ENCODE measurements at regions not wholly inside any gene's neighbourhood (a gene's known extent, or its start where the extent isn't known, plus 50 kb on each side); places are given as distances from the start of the nearest gene placed in this dataset.

GRCh38 chr2:220842901-220843665, 729.0 kb downstream of the EPHA4 start:
- DNase-seq (ENCODE audit: low spot score) = no peak

- DNase-seq (ENCODE audit: low spot score) = no peak
These were observed 726.3 kb downstream of the EPHA4 start for GRCh38 chr2:220845766-220846273.

- peak; percentile 28 for DNase-seq (ENCODE audit: low spot score)
These were observed 725.1 kb downstream of the EPHA4 start for GRCh38 chr2:220847006-220847405.

- DNase-seq (ENCODE audit: low spot score) = peak; percentile 63
These were observed 724.5 kb downstream of the EPHA4 start for GRCh38 chr2:220847589-220847988.

- no peak for DNase-seq (ENCODE audit: low spot score)
These were observed 722.7 kb downstream of the EPHA4 start for GRCh38 chr2:220849433-220849832.

- DNase-seq (ENCODE audit: low spot score) = no peak
These were observed 722.0 kb downstream of the EPHA4 start for GRCh38 chr2:220850116-220850515.

- no peak for DNase-seq (ENCODE audit: low spot score)
These were observed 716.8 kb downstream of the EPHA4 start for GRCh38 chr2:220855296-220855695.

- no peak for DNase-seq (ENCODE audit: low spot score)
These were observed 715.6 kb downstream of the EPHA4 start for GRCh38 chr2:220856486-220856885.

GRCh38 chr2:220857368-220857767, 714.7 kb downstream of the EPHA4 start:
- peak; percentile 76 for DNase-seq (ENCODE audit: low spot score)

- DNase-seq (ENCODE audit: low spot score) = no peak
These were observed 714.0 kb downstream of the EPHA4 start for GRCh38 chr2:220858101-220858500.

GRCh38 chr2:220871909-220872308, 700.2 kb downstream of the EPHA4 start:
- no peak for DNase-seq (ENCODE audit: low spot score)

GRCh38 chr2:220876080-220876824, 695.9 kb downstream of the EPHA4 start:
- DNase-seq (ENCODE audit: low spot score) = no peak

- no peak for DNase-seq (ENCODE audit: low spot score)
These were observed 694.6 kb downstream of the EPHA4 start for GRCh38 chr2:220877491-220877890.

- DNase-seq (ENCODE audit: low spot score) = no peak
These were observed 694.2 kb downstream of the EPHA4 start for GRCh38 chr2:220877897-220878296.

GRCh38 chr2:220880623-220881596, 691.2 kb downstream of the EPHA4 start:
- DNase-seq (ENCODE audit: low spot score) = peak; percentile 23

- no peak for DNase-seq (ENCODE audit: low spot score)
These were observed 689.6 kb downstream of the EPHA4 start for GRCh38 chr2:220882507-220882906.

- no peak for DNase-seq (ENCODE audit: low spot score)
These were observed 686.5 kb downstream of the EPHA4 start for GRCh38 chr2:220885593-220885992.

GRCh38 chr2:220887271-220887870, 684.7 kb downstream of the EPHA4 start:
- DNase-seq (ENCODE audit: low spot score) = peak; percentile 17

GRCh38 chr2:220887876-220888275, 684.2 kb downstream of the EPHA4 start:
- peak; percentile 28 for DNase-seq (ENCODE audit: low spot score)

GRCh38 chr2:220890931-220891330, 681.2 kb downstream of the EPHA4 start:
- peak; percentile 66 for DNase-seq (ENCODE audit: low spot score)

GRCh38 chr2:220891405-220891804, 680.7 kb downstream of the EPHA4 start:
- peak; percentile 72 for DNase-seq (ENCODE audit: low spot score)
